ENCODE measurements at regions not wholly inside any gene's neighbourhood (a gene's known extent, or its start where the extent isn't known, plus 50 kb on each side); places are given as distances from the start of the nearest gene placed in this dataset.

DNA sequence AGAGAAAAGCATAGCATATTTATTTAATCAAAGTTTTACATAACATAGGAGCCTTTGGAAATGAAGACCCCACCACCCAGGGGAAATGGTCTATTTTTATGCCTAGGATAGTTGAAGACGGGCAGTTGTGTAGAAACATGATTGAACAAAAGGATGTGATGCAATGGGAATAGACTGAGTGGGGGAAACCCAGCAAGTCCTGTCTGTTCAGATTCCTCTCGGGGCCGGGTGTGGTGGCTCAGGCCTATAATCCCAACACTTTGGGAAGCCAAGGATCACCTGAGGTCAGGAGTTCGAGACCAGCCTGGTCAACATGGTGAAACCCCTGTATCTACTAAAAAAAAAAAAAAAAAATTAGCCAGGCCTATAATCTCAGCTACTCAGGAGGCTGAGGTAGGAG lies 298.3 kb downstream of the MATN1 start:
- Histone ChIP-seq H3K4me3 (no peak overlapping the region), H3K27ac (no peak overlapping the region), H3K4me1 (no peaks in the 10 kb centered on the region), H3K4me2 (no peak overlapping the region), H3K9me3 (no peaks in the 10 kb centered on the region; the same call in 2 of the 3 replicates)
- 26% methylated on average over 4 of the region's 4 CpGs for WGBS (ENCODE audit: missing lambda C conversion rate)
- FAIRE-seq (no peak), DNase-seq (ENCODE audit: low read depth in 1 of 2, low spot score in 1 of 2) (no peak), ATAC-seq (no peak)
- ChIA-PET POLR2A (no interaction called here), CTCF (interaction anchor here (0.6 kb wide), 1 partner anchor 307 kb away, joined by 3 read pairs; no protein-coding TSS in a partner anchor)
- TF ChIP-seq HOXA7 (CRISPR knock-in tag; IDR thresholded peaks at IDR 0.05) (no peak), HOXB13 (CRISPR knock-in tag; IDR thresholded peaks at IDR 0.05; ENCODE audit: low read depth) (no peak), HEYL (CRISPR knock-in tag; IDR thresholded peaks at IDR 0.05) (no peak), NFE2L2 (conservative IDR thresholded peaks at IDR 0.05; ENCODE audit: low read length) (no peak), EHMT2 (IDR thresholded peaks at IDR 0.05; ENCODE audit: low read depth) (no peak), POLR2A (IDR thresholded peaks at IDR 0.05; ENCODE audit: low read length) (no peak)
- TF ChIP-seq, protein P1, sequence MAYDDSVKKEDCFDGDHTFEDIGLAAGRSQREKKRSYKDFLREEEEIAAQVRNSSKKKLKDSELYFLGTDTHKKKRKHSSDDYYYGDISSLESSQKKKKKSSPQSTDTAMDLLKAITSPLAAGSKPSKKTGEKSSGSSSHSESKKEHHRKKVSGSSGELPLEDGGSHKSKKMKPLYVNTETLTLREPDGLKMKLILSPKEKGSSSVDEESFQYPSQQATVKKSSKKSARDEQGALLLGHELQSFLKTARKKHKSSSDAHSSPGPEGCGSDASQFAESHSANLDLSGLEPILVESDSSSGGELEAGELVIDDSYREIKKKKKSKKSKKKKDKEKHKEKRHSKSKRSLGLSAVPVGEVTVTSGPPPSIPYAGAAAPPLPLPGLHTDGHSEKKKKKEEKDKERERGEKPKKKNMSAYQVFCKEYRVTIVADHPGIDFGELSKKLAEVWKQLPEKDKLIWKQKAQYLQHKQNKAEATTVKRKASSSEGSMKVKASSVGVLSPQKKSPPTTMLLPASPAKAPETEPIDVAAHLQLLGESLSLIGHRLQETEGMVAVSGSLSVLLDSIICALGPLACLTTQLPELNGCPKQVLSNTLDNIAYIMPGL (CRISPR knock-in tag; IDR thresholded peaks at IDR 0.05; ENCODE audit: borderline replicate concordance) = no peak

DNA sequence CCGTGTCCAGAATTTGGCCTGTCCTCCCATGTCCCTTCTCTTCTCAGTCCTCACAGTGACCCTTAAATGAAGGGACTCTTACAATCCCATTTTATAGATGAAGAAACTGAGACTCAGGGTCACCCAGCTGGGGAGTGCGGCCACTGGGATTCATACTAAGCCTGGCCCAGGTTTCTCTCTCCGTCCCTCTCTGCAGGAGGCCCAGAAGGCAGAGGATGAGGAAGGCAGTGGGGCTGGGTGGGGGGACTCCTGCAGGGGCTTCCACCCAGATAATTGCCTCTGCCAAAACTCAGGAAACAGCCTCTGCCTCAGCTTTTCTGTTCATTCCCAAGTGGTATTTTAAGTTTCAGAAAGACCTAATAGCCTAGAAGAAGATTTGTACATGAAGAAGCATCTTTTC lies 299.8 kb downstream of the MATN1 start:
- DNase-seq (ENCODE audit: low read depth in 1 of 2, low spot score in 1 of 2) (no peak), FAIRE-seq (no peak)

DNA sequence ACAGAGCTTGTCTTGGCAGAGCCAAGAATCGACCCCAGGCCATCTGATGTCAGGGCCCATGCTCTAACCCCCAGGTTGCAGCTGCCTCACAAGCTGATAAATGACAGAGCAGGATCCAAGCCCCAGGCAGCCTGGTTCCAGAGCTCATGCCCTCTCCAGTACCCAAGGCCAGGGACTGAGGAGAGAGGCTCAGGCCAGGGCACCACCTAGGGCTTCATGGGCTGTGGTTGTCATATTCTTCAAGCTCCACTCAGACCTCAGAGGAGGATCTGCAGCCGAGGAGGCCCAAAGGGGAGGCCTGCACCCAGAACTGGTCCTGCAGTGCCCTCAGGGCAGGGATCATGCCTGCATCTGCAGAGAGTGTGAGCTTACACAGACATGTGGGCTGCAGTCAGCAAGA lies 301.1 kb downstream of the MATN1 start:
- no peaks in the 10 kb centered on the region for H3K4me1 ChIP-seq
- no peak overlapping the region for H3K4me3 ChIP-seq
- no peak for ATAC-seq
- no peak for DNase-seq (ENCODE audit: low read depth in 1 of 2, low spot score in 1 of 2)
- ChIA-PET POLR2A (no interaction called here), CTCF (no interaction called here)
- no peak for FAIRE-seq
- no peak overlapping the region for H3K4me2 ChIP-seq
- no peaks in the 10 kb centered on the region for H3K9me3 ChIP-seq
- no peak overlapping the region for H3K27ac ChIP-seq
- WGBS (ENCODE audit: missing lambda C conversion rate) = 29% methylated on average over 1 of the region's 2 CpGs
- TF ChIP-seq RARB (CRISPR knock-in tag; IDR thresholded peaks at IDR 0.05) (no peak), MAZ (IDR thresholded peaks at IDR 0.05; ENCODE audit: borderline replicate concordance, low read depth, low read length) (no peak), CBX2 (IDR thresholded peaks at IDR 0.05; ENCODE audit: borderline replicate concordance, low read depth) (no peak), HOXB5 (CRISPR knock-in tag; IDR thresholded peaks at IDR 0.05) (no peak), CBX8 (IDR thresholded peaks at IDR 0.05) (no peak), ZSCAN20 (CRISPR knock-in tag; IDR thresholded peaks at IDR 0.05) (no peak), ESRRA (IDR thresholded peaks at IDR 0.05; ENCODE audit: borderline replicate concordance, low read length) (no peak), JUN (IDR thresholded peaks at IDR 0.05) (no peak), FOSB (CRISPR knock-in tag; IDR thresholded peaks at IDR 0.05) (no peak), HEYL (CRISPR knock-in tag; IDR thresholded peaks at IDR 0.05) (no peak), HOXB13 (CRISPR knock-in tag; IDR thresholded peaks at IDR 0.05; ENCODE audit: low read depth) (no peak), HOXA7 (CRISPR knock-in tag; IDR thresholded peaks at IDR 0.05) (no peak)
- TF ChIP-seq, protein P2, sequence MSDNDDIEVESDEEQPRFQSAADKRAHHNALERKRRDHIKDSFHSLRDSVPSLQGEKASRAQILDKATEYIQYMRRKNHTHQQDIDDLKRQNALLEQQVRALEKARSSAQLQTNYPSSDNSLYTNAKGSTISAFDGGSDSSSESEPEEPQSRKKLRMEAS (IDR thresholded peaks at IDR 0.05) = no peak
- TF ChIP-seq, protein P3, sequence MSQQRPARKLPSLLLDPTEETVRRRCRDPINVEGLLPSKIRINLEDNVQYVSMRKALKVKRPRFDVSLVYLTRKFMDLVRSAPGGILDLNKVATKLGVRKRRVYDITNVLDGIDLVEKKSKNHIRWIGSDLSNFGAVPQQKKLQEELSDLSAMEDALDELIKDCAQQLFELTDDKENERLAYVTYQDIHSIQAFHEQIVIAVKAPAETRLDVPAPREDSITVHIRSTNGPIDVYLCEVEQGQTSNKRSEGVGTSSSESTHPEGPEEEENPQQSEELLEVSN (IDR thresholded peaks at IDR 0.05; ENCODE audit: borderline replicate concordance, low read depth) = no peak

More for the DNA sequence above, 299.8 kb downstream of the MATN1 start:
- TF ChIP-seq, protein P4, sequence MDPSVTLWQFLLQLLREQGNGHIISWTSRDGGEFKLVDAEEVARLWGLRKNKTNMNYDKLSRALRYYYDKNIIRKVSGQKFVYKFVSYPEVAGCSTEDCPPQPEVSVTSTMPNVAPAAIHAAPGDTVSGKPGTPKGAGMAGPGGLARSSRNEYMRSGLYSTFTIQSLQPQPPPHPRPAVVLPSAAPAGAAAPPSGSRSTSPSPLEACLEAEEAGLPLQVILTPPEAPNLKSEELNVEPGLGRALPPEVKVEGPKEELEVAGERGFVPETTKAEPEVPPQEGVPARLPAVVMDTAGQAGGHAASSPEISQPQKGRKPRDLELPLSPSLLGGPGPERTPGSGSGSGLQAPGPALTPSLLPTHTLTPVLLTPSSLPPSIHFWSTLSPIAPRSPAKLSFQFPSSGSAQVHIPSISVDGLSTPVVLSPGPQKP (IDR thresholded peaks at IDR 0.05; ENCODE audit: low read depth, low read length) = no peak
- TF ChIP-seq HEYL (CRISPR knock-in tag; IDR thresholded peaks at IDR 0.05) (no peak), EHF (CRISPR knock-in tag; IDR thresholded peaks at IDR 0.05) (no peak), HOXB13 (CRISPR knock-in tag; IDR thresholded peaks at IDR 0.05; ENCODE audit: low read depth) (no peak), GATA3 (IDR thresholded peaks at IDR 0.05; ENCODE audit: borderline replicate concordance) (no peak), SREBF2 (IDR thresholded peaks at IDR 0.05) (no peak), ZSCAN20 (CRISPR knock-in tag; IDR thresholded peaks at IDR 0.05) (no peak), POLR2A (IDR thresholded peaks at IDR 0.05; ENCODE audit: low read length) (no peak), RNF2 (IDR thresholded peaks at IDR 0.05; ENCODE audit: borderline replicate concordance, low read depth) (no peak), BHLHE40 (IDR thresholded peaks at IDR 0.05; ENCODE audit: low read depth, low read length) (no peak), ZC3H11A (IDR thresholded peaks at IDR 0.05) (no peak), PHF8 (IDR thresholded peaks at IDR 0.05; ENCODE audit: borderline replicate concordance, low read depth) (no peak), HOXA7 (CRISPR knock-in tag; IDR thresholded peaks at IDR 0.05) (no peak), POLR2AphosphoS2 (conservative IDR thresholded peaks at IDR 0.05; ENCODE audit: low read length) (no peak), EP300 (IDR thresholded peaks at IDR 0.05) (no peak), CBX8 (IDR thresholded peaks at IDR 0.05) (no peak)
- TF ChIP-seq, protein P2 (IDR thresholded peaks at IDR 0.05) = no peak
- TF ChIP-seq, protein P5, sequence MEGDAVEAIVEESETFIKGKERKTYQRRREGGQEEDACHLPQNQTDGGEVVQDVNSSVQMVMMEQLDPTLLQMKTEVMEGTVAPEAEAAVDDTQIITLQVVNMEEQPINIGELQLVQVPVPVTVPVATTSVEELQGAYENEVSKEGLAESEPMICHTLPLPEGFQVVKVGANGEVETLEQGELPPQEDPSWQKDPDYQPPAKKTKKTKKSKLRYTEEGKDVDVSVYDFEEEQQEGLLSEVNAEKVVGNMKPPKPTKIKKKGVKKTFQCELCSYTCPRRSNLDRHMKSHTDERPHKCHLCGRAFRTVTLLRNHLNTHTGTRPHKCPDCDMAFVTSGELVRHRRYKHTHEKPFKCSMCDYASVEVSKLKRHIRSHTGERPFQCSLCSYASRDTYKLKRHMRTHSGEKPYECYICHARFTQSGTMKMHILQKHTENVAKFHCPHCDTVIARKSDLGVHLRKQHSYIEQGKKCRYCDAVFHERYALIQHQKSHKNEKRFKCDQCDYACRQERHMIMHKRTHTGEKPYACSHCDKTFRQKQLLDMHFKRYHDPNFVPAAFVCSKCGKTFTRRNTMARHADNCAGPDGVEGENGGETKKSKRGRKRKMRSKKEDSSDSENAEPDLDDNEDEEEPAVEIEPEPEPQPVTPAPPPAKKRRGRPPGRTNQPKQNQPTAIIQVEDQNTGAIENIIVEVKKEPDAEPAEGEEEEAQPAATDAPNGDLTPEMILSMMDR (IDR thresholded peaks at IDR 0.05) = no peak
- Histone ChIP-seq H3K9me3 (no peaks in the 10 kb centered on the region; the same call in 2 of the 3 replicates), H3K4me3 (no peak overlapping the region), H3K27ac (no peak overlapping the region), H3K4me2 (no peak overlapping the region), H3K4me1 (no peaks in the 10 kb centered on the region)
- WGBS (ENCODE audit: missing lambda C conversion rate) = 0% methylated on average over 2 of the region's 3 CpGs
- no peak for ATAC-seq
- ChIA-PET POLR2A (no interaction called here), CTCF (no interaction called here)
